Endothelial cell (in vitro differentiated cells): ENCODE measurements at regions not wholly inside any gene's neighbourhood (a gene's known extent, or its start where the extent isn't known, plus 50 kb on each side); places are given as distances from the start of the nearest gene placed in this dataset.

ENCODE experiments used
- DNase-seq: peaks from one replicate; pipeline ENCODE4 v3.0.0; 2021; ENCODE audit warnings: low spot score
- H3K27ac Mint-ChIP-seq: one replicate; pipeline ENCODE4 v1.8.0; 2021; ENCODE audit warnings: mixed read lengths, inconsistent platforms; ENCODE audit not compliant: unreplicated experiment
- H3K27me3 Mint-ChIP-seq: one replicate; pipeline ENCODE4 v1.8.0; 2021; ENCODE audit warnings: mild to moderate bottlenecking, moderate library complexity, mixed read lengths, inconsistent platforms; ENCODE audit not compliant: unreplicated experiment
- H3K36me3 Mint-ChIP-seq: one replicate; pipeline ENCODE4 v1.8.0; 2021; ENCODE audit warnings: mild to moderate bottlenecking, low read depth, mixed read lengths, inconsistent platforms; ENCODE audit not compliant: unreplicated experiment
- H3K4me1 Mint-ChIP-seq: one replicate; pipeline ENCODE4 v1.8.0; 2021; ENCODE audit warnings: mild to moderate bottlenecking, mixed read lengths, inconsistent platforms; ENCODE audit not compliant: unreplicated experiment
- H3K4me3 Mint-ChIP-seq: one replicate; pipeline ENCODE4 v1.8.0; 2021; ENCODE audit warnings: mild to moderate bottlenecking, mixed read lengths, inconsistent platforms; ENCODE audit not compliant: unreplicated experiment
- H3K9me3 Mint-ChIP-seq: one replicate; pipeline ENCODE4 v1.8.0; 2021; ENCODE audit warnings: mixed read lengths, inconsistent platforms; ENCODE audit not compliant: unreplicated experiment
- CTCF ChIP-seq: fragments of 200-600 bp; sonication (generic); IDR thresholded peaks from one replicate; pipeline ENCODE4 v1.5.0; 2021; ENCODE audit warnings: antibody characterized with exemption; ENCODE audit not compliant: unreplicated experiment

- H3K9me3 Mint-ChIP-seq = no peaks in the 10 kb centered on the region
- H3K4me3 Mint-ChIP-seq = no peak overlapping the region
- no peak for DNase-seq
- no peak for TF ChIP-seq CTCF
- H3K4me1 Mint-ChIP-seq = peaks cover 3% of the 10 kb centered on the region
- no peaks in the 10 kb centered on the region for H3K27me3 Mint-ChIP-seq
- peaks cover 3% of the 10 kb centered on the region for H3K36me3 Mint-ChIP-seq
- H3K27ac Mint-ChIP-seq = no peak overlapping the region
These were observed 253.1 kb upstream of the RPS6KA3 start for GRCh38 chrX:20519826-20520225.

GRCh38 chrX:20519146-20519545, 252.4 kb upstream of the RPS6KA3 start:
- peaks cover 3% of the 10 kb centered on the region for H3K4me1 Mint-ChIP-seq
- no peak overlapping the region for H3K27ac Mint-ChIP-seq

GRCh38 chrX:20517565-20517964, 250.9 kb upstream of the RPS6KA3 start:
- Mint-ChIP-seq H3K4me1 (peaks cover 3% of the 10 kb centered on the region), H3K9me3 (no peaks in the 10 kb centered on the region), H3K27ac (no peak overlapping the region), H3K36me3 (peaks cover 3% of the 10 kb centered on the region), H3K4me3 (no peak overlapping the region), H3K27me3 (no peaks in the 10 kb centered on the region)
- no peak for TF ChIP-seq CTCF
- no peak for DNase-seq

More at GRCh38 chrX:20519146-20519545, 252.4 kb upstream of the RPS6KA3 start:
- no peak for DNase-seq
- Mint-ChIP-seq H3K27me3 (no peaks in the 10 kb centered on the region), H3K9me3 (no peaks in the 10 kb centered on the region), H3K4me3 (no peak overlapping the region), H3K36me3 (peaks cover 3% of the 10 kb centered on the region)
- no peak for TF ChIP-seq CTCF

- TF ChIP-seq CTCF = no peak
- H3K4me3 Mint-ChIP-seq = no peak overlapping the region
- peaks cover 3% of the 10 kb centered on the region for H3K4me1 Mint-ChIP-seq
- peaks cover 3% of the 10 kb centered on the region for H3K36me3 Mint-ChIP-seq
- H3K27ac Mint-ChIP-seq = no peak overlapping the region
- H3K9me3 Mint-ChIP-seq = no peaks in the 10 kb centered on the region
- no peaks in the 10 kb centered on the region for H3K27me3 Mint-ChIP-seq
- DNase-seq = no peak
These were observed 249.2 kb upstream of the RPS6KA3 start for GRCh38 chrX:20515841-20516461.

- H3K4me3 Mint-ChIP-seq = no peak overlapping the region
- no peaks in the 10 kb centered on the region for H3K27me3 Mint-ChIP-seq
These were observed 247.6 kb upstream of the RPS6KA3 start for GRCh38 chrX:20514358-20514757.

More at GRCh38 chrX:20514358-20514757, 247.6 kb upstream of the RPS6KA3 start:
- Mint-ChIP-seq H3K36me3 (peaks cover under 1% of the 10 kb centered on the region), H3K9me3 (no peaks in the 10 kb centered on the region), H3K27ac (no peak overlapping the region), H3K4me1 (peaks cover under 1% of the 10 kb centered on the region)
- TF ChIP-seq CTCF = no peak
- DNase-seq = no peak
